NCI-H510A (cell line): ENCODE measurements at regions not wholly inside any gene's neighbourhood (a gene's known extent, or its start where the extent isn't known, plus 50 kb on each side); places are given as distances from the start of the nearest gene placed in this dataset.

ENCODE experiments used
- DNase-seq: peaks from one replicate; lab custom pipeline; 2025; lab: John Stamatoyannopoulos, UW

DNA sequence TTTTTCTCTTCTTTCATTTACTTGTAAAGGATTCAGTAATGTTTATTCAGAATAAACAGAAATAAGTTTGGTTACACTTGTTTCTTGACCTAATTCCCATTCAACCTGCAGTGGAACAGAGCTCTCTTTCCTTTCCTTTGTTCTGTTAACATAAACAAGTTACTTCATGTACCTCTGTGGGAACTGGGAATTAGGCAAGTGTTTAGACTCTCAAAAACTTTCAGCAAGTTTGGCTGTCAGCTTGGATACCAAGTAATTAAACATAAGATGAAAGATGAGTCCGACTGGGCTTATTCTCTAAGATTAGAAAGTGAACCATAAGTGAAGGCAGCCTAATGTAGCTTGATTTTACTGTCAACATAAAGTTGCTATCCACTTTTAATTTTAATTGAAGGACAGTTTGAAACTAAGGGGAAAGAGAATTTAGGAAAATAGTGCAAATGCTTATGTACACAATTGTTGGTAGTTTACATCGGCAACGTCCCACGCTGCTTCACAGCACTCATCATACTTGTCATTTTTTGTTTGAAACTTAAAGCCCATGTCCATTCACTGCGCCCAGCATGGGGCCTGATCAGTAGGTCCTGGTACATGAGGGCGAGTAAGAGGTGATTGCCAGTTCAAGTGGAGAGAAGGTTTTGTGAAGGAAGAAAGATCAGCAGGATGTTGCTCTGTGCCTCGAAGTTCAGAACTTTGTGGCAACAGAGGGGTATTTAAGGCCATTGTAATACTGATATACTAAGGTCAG is 113.0 kb downstream of the PLEKHG1 start:
- DNase-seq: no peak

DNA sequence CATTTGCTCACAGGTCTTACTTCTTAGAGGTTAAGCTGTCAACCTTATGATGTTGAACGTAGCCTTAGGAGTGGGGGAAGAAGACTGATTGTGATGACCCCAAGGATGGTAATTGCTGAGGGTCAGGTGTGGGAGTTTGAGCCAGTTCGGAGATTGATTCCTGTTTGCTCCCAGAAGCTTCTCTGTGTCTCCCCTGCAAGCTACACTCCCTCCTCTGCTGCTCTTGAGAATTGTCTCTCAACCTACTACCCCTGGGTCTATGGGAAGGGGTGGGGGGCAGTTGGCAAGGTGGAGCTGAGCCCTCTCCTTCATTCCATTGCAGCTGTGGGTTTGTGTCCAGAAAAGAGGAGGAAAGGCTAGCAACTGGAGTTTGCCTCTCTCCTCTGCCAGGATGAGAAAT is 113.8 kb downstream of the PLEKHG1 start:
- DNase-seq: no peak

DNA sequence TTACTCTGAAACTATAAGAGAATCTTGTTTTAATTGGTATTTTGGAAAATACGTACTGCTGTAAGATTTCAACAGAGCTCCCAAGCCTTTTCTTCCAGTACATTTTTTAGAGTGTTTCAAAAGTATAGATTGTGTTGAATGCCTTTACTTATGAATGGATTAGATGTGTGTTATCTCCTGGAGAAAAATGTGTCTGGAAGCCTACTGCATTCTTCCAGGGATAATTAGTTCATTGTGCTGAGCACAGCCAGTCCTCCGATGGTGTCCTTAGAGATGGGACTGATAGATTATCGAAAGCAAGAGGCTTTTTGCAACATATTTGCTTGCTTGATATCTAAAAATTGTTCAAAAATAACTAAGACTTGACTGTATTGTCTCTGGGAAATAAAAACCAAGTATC is 114.2 kb downstream of the PLEKHG1 start:
- DNase-seq: no peak

DNA sequence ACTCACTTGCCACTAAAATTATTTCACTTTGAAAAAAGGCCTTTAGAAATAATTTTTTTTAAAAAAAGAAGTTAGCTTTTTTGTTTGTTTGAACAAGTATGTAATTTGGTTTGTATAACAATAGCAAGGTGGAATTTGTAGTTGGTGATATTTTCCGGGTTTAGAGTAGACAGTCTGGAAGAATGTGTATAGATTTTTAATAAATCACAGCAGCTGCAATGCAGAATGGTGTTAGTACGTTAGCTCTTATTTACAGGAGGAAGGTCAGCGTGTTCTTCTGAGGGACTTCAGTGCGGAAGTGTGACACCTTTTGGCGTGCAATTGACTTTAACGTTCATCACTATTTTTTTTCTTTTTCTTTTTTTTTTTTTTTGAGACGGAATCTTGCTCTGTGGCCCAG is 115.4 kb downstream of the PLEKHG1 start:
- DNase-seq: no peak

DNA sequence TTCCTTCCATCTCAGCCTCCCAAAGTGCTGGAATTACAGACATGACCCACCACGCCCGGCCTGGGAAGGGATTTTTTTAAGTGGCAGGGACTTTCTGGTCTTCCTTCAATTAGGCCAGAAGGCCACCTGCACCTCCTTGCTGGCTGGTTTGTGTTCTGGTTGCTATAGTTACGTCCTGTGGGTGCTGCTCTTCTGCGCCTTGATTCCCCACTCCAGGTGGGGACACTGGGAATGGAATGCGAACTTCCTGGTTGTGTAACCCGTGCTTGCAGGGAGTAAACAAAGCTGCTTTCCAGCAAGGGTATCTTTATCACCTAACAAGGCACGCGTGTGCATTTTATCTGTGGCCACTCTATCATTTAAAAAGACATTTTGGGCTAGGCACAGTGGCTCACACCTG is 117.7 kb downstream of the PLEKHG1 start:
- DNase-seq: peak; percentile 65

DNA sequence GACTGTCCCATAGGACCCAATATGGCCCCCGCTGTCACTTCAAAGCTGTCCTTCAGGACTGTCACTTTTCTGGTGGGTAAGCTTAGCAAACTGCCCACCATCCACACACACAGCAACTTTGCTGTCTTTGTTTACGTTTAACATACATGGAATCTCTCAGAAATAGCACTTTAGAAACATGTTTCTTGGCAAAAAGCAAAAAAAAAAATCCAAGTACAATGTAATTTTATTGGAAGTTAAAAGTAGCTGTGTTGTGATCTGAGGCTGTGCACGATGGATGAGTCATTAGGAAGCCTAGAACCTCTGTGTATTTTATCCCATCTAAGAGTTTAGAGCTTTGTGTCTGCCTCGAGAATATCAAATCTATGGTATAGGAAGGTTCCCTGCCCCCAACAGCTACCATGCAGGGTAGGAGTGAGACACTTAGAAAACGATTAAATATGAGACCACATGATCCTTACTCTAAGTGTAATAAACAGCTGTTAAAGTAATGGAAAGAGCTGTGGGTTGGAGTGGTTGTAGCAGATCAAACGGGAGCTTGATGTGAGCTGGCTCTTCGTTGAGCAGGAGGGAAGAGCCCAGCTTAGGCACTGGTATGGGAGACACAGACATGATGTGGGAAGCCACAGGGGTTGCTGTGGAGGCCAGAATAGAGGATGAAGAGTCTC is 119.5 kb downstream of the PLEKHG1 start:
- peak; percentile 58 for DNase-seq

DNA sequence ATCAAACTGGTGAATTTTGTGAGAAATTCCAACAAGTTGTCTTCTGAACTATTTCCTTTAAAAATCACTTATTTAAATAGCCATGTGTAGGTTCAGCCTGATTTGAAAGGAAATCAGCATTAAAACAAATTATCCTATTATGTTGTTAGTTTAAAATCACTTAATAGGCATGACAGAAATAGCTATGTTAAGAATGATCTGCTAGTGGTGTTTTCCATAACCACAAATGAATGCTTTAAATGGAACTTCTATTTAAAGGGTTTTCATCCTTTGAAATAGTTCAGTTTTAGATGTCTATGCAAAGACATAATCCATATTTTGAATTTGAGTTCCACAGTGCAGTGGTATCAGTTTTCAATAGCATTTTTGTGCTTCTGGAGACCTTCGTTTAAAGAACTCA is 120.1 kb downstream of the PLEKHG1 start:
- DNase-seq: no peak

DNA sequence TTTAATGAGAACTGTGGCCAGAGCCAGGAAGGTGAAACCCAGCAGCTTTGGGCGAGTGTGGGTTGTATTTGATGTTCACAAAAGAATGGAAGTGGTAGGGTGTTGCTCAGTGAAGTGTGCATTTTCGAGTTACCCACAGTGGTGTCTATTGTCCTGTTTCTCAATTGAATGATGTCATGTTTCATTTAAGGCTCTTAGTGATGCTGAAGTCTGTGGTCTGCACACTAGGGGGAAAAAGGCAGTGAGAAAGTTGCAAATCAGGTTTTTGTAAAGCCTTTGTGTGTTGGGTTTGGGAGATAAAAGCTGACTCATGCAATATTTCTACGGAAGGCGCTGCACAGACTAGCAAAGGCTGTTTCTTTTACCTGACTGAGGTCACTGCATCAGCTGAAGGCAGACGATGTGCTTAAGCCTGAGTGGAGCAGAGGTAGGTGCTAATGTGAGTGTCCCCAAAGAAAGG is 121.1 kb downstream of the PLEKHG1 start:
- DNase-seq: peak; percentile 51

DNA sequence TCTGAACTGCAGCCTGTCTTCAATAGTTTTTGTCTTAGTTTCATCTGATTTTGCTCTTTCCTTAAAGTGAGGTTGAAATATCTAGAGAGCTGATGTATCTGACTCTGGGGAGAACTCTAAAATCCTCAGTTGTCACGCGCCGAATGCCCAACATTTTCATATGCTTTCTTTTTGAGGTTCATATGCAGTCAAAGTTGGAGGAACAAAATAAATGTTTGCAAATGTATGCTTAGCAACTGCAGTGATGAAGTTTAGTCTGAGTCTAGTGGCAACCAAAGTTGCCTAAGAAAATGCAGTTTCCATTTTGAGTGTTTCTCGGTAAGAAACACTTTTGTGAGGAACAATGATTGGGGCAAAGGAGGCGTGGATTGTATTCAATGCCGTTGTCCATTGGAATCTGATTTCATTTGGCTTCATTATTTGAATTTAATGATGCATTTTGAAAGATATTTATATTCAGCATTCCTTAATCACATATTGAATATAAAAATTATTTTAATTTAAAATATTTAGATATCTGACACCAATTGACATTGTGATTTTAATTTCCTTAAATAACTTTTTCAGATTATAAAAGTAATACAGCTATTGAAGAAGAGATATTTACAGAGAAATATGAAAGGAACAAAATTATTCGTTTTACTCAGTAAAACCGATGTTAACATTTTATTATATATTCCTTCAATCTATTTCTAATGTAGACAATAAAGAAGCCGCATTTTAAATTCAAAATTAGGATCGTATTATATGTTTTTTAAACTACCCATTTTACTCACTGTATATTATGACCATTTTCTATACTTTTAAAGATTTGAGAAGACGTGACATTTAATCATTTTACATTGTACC is 122.0 kb downstream of the PLEKHG1 start:
- DNase-seq: no peak

DNA sequence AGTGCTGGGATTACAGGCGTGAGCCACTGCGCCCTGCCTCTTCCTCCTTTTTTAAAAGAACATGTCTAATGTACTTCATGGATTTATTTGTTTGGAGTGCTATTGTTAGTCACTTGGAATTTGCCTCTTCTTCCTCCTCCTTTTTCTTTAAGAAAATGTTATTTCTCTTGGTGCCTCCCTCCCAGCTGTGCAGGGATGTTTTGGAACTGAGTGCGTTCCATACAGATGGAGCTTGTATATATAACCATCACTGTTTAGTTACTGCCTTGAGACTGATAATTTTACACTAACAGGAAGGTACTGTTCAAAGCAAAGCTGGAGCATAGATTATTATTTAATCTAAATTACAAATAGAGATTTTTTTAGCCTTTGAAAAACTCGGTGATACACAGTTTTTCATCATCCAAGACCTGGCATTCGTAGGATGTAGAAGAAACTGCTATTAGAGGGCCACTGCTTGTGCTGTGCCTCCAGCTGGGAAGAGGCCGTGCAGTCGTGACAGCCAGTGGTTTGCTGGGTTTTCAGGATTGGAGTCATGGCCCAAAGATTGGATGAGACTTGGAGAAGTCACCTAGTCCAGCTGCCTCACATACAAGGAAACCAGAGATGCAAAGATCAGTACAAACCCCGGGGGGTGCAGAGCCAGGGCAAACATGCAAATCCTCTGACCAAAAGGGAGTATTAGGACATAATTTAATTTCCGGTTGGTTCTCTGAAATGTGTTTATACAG is 123.1 kb downstream of the PLEKHG1 start:
- no peak for DNase-seq

DNA sequence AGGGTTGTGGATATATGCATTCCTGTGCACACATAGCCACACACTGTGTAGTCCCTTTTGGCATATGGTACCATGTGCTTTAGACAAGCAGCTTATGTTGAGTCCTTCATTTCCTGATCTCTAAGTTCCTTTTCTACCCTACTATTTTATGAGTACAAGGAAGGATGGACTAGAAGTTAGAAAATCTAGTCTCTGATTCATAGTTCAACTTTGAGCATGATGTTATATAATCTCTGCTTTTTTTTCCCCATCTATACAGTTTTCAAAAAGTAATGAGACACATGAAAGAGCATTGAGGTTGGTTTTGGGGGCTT is 123.6 kb downstream of the PLEKHG1 start:
- no peak for DNase-seq

DNA sequence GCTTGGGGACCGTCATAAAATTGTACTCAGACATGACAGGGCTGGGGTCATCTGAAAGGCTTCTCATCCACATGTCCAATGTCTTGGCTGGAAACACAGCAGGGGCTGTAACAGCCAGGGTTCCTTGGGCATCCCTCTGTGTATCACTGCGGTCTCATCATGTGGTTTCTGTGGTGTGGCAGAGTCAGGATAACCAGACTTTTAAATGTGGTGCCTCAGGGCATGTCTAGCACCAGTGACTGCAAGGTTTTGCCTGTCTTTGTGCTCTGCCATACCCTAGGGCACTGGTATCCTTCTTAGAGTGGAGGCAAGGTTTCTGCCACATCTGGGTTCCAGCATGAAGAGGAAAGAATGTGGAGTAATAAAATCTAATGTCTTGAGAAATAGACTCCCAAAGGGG is 124.2 kb downstream of the PLEKHG1 start:
- no peak for DNase-seq

DNA sequence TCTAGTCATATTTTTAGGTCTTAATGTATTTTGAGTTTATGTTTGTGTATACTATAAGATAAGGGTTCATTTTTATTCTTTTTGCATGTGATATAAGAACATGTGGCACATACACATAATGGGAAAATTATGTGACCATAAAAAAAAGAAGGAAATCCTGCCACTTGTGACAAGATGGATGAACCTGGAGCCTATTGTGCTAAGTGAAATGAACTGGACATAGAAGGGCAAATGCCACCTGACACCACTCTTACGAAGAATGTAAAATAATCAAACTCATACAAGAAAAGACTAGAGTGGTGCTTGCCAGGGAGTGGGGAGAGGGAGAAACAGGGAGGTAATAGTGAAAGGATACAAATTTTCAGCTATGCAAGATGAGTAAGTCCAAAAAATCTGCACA is 126.1 kb downstream of the PLEKHG1 start:
- no peak for DNase-seq

DNA sequence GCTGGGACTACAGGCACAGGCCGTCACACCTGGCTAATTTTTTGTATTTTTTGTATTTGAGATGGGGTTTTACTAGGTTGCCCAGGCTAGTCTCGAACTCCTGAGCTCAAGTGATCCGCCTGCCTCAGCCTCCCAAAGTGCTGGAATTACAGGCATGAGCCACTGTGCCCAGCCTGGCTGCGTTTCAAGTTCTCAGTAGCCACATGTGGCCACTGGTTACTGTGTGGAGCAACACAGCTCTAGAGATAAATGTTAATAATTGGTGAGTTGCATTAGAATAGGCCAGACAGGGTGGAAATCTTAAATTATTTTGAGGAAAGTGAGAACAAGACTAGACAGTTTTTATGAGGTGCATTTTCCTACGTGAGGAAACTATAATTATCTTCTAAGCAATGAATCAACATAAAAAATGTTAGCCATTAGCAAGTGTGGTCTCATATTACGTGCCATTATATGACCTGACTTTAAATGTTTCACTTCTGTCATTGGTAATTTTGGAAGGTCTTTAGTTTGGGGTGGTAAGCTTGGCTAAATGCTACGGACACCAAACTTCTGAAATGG is 129.6 kb downstream of the PLEKHG1 start:
- DNase-seq: no peak

DNA sequence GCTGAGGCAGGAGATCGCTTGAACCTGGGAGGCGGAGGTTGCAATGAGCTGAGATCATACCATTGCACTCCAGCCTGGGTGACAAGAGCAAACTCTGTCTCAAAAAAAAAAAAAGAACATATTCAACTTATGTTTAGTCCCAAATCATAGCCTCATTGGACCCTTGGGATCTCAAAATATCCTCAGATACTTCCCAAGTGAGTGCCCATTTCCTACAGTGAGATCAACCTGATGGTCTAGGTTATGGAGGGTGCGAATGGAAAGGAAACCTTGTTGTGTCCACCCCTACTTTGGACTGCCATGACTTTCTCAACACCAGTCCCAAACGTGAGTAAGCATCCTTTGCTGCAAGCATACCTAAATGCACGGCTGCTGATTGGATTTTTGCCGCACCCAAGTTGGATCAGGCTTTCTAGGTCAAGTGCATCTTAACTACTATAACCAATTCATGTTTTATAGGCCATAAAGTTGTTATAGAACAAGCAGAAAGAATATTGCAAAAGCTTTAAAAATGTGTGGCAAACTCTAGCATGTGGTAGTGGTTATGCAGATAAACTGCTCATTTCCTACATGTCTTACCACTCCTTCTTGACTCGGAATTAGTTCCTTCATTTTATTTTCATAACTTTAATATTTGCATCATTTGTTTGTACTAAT is 131.2 kb downstream of the PLEKHG1 start:
- no peak for DNase-seq

DNA sequence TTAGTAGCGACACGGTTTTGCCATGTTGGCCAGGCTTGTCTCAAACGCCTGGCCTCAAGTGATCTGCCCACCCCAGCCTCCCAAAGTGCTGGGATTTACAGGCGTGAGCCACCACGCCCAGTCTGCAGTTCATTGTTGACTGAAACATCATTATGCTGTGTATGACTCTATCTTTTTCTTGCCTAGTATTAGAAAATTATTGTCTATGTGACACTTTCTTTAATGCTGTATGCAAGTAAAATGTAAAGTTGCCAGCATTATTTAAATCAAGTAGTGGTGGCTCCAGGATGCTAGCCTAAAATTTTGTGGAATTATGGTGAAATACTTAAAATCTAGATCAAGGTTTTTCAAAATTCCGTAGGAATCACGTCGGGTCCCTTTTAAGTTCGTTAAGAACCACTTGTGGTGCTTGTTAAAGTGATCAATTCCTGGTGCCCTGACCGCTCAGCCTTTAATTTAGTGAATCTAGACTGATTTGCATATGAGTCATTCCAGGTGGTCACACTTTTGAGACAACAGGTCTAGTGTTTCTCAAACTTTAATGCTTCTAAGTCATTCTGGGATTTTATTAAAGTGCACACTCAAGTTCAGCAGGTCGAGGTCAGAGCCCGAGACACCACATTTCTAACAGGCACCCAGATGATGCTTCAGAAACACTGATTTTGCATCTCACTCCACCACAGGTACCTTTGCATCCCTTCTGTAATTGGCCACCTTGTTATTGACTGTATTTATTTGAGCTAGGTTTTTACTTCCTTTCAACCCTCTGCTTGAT is 132.6 kb upstream of the MTHFD1L start:
- DNase-seq: no peak

DNA sequence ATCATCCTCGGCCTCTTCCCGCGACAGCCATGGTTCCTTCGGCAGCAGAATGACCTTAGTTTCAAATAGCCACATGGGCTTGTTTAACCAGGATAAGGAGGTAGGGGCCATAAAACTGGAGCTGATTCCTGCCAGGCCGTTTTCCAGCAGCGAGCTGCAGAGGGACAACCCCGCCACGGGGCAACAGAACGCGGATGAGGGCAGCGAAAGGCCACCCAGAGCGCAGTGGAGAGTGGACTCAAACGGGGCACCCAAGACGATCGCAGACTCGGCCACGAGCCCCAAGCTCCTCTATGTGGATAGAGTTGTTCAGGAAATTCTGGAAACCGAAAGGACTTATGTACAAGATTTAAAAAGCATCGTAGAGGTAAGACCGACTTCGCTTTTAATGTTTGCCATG is 131.8 kb upstream of the MTHFD1L start:
- DNase-seq: no peak

DNA sequence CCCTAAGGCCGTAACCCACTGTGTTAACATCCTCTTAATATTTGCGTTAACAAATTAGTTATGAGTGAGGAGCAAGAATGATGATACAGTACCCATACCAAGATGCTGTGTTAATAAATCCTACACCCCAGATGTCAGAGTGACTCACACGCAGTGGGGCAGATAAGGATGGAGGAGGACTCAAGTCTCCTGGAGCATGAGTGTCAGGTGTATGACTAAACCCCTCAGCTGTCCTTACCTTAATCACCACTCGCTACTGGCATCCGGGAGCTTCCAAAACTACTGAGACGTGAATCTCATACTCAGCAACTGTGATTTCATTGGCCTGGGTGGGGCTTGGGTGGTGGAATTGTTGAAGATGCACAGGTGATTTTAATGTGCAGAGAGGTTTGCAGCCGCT is 131.3 kb upstream of the MTHFD1L start:
- DNase-seq: no peak

DNA sequence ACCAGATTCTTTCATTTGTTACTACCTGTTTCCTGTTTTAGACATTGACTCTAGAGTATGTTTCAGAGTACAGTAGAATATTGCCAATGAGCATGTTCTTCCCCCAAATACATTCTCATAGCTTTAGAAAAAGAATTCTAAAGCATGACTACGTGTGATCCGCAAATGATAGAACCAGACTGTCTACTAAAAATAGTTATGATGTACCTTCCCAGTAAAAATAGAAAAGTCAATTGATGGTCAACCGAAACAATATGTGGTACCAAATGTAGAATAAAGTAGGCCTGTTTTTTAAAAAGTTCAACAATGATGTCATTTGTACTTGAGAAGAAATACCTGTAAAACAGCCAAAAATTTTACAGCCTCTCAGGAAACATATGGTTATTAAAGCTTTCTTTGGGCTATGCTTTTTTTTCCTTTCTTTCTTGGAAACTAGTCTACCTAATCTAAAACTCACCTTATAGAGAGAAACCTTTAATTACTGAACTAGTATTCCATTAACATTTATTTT is 130.1 kb upstream of the MTHFD1L start:
- no peak for DNase-seq

DNA sequence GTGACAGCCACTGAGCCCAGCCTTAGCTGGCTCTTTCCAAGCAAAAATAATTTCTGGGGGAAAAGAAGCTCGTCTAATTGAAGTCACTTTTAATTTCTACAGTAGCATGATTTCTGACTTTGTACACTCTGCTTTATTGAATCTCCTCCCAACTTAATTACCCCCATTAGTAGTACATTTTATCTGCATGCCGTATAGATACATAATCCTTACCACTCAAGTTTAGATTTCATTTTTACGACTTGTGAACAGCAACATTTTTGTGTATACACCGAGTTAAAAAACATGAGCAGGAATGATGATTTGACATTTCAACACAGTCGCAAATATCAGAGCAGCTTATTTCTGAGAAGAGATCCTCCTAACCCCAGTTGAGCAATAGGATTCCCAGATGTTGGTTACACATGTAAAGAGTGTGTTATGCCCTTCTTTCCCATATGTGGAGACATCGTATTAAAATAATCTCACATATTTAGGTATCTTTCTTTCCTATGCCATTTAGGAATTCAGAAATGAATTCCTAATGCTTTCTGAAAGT is 127.3 kb upstream of the MTHFD1L start:
- DNase-seq: no peak
